GM12872 (cell line): ENCODE measurements at regions not wholly inside any gene's neighbourhood (a gene's known extent, or its start where the extent isn't known, plus 50 kb on each side); places are given as distances from the start of the nearest gene placed in this dataset.

ENCODE experiments used
- CTCF ChIP-seq: IDR thresholded peaks from 3 replicates; pipeline ENCODE4 v1.5.1; 2011; ENCODE audit warnings: low read depth, mild to moderate bottlenecking, low read length, moderate library complexity; ENCODE audit not compliant: insufficient read depth

- TF ChIP-seq CTCF = no peak
These were observed 104.6 kb downstream of the AMY1C start for GRCh38 chr1:103854279-103854678.

GRCh38 chr1:103859721-103860120 lies 110.0 kb downstream of the AMY1C start:
- no peak for TF ChIP-seq CTCF

- TF ChIP-seq CTCF = no peak
These were observed 149.1 kb downstream of the AMY1C start for GRCh38 chr1:103898576-103899345.

- TF ChIP-seq CTCF = no peak
These were observed 150.3 kb downstream of the AMY1C start for GRCh38 chr1:103900005-103900404.

GRCh38 chr1:103901072-103901471 lies 151.4 kb downstream of the AMY1C start:
- no peak for TF ChIP-seq CTCF

GRCh38 chr1:103905363-103905762 lies 155.7 kb downstream of the AMY1C start:
- no peak for TF ChIP-seq CTCF

- no peak for TF ChIP-seq CTCF
These were observed 161.8 kb downstream of the AMY1C start for GRCh38 chr1:103911450-103911849.

GRCh38 chr1:103917795-103918194 lies 168.1 kb downstream of the AMY1C start:
- no peak for TF ChIP-seq CTCF
